ENCODE measurements at regions not wholly inside any gene's neighbourhood (a gene's known extent, or its start where the extent isn't known, plus 50 kb on each side); places are given as distances from the start of the nearest gene placed in this dataset.
A peak's percentile ranks its signal among the peaks of the same experiment; 100 is the strongest.

- no peak for DNase-seq
Measured at GRCh38 chr7:17523813-17524739, 225.6 kb downstream of the AHR start.

GRCh38 chr7:17524746-17525145 lies 226.3 kb downstream of the AHR start:
- no peak for DNase-seq

GRCh38 chr7:17526621-17527020 lies 228.2 kb downstream of the AHR start:
- peak; percentile 12 for DNase-seq

- DNase-seq: no peak
Measured at GRCh38 chr7:17528636-17529035, 230.2 kb downstream of the AHR start.

GRCh38 chr7:17530244-17530643 lies 231.8 kb downstream of the AHR start:
- no peak for DNase-seq

GRCh38 chr7:17530741-17531421 lies 232.4 kb downstream of the AHR start:
- peak; percentile 31 for DNase-seq

GRCh38 chr7:17532861-17533404 lies 234.5 kb downstream of the AHR start:
- DNase-seq: no peak

- no peak for DNase-seq
Measured at GRCh38 chr7:17534348-17534747, 235.9 kb downstream of the AHR start.

- no peak for DNase-seq
Measured at GRCh38 chr7:17535776-17536175, 237.3 kb downstream of the AHR start.

GRCh38 chr7:17544401-17544800 lies 245.9 kb downstream of the AHR start:
- DNase-seq: no peak

- DNase-seq: no peak
Measured at GRCh38 chr7:17545348-17545747, 246.9 kb downstream of the AHR start.

GRCh38 chr7:17546189-17546588 lies 247.7 kb downstream of the AHR start:
- DNase-seq: no peak

- DNase-seq: peak; percentile 30
Measured at GRCh38 chr7:17546592-17546991, 248.1 kb downstream of the AHR start.

GRCh38 chr7:17548014-17548653 lies 249.7 kb downstream of the AHR start:
- peak; percentile 22 for DNase-seq

GRCh38 chr7:17549406-17549805 lies 251.0 kb downstream of the AHR start:
- no peak for DNase-seq

GRCh38 chr7:17552373-17552772 lies 253.9 kb downstream of the AHR start:
- no peak for DNase-seq

- no peak for DNase-seq
Measured at GRCh38 chr7:17552952-17553351, 254.5 kb downstream of the AHR start.

- no peak for DNase-seq
Measured at GRCh38 chr7:17554341-17555015, 256.0 kb downstream of the AHR start.

- DNase-seq: no peak
Measured at GRCh38 chr7:17556247-17556956, 257.9 kb downstream of the AHR start.

GRCh38 chr7:17557251-17557671 lies 258.8 kb downstream of the AHR start:
- no peak for DNase-seq

GRCh38 chr7:17558135-17558534 lies 259.7 kb downstream of the AHR start:
- no peak for DNase-seq
